AG09319 (cell line): ENCODE measurements at regions not wholly inside any gene's neighbourhood (a gene's known extent, or its start where the extent isn't known, plus 50 kb on each side); places are given as distances from the start of the nearest gene placed in this dataset.

ENCODE experiments used
- DNase-seq: peaks from one replicate; pipeline ENCODE4 v3.0.0-alpha.2; 2010; ENCODE audit warnings: low read depth; ENCODE audit errors: extremely low read depth
- TF ChIP-seq, protein P1 (sequence below): IDR thresholded peaks from 2 replicates; pipeline ENCODE4 v1.5.1; 2011; ENCODE audit warnings: low read depth, mild to moderate bottlenecking, inconsistent platforms, low read length, moderate library complexity

DNA sequence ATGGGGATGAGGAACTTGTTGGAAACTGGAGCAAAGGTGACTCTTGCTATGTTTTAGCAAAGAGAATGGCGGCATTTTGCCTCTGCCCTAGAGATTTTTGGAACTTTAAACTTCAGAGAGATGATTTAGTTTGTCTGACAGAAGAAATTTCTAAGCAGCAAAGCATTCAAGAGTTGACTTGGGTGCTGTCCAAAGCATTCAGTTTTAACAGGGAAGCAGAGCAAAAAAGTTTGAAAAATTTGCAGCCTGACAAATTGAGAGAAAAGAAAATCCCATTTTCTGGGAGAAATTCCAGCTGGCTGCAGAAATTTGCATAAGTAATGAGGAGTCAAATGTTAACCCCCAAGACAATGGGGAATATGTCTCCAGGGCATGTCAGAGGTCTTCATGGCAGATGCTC lies 682.3 kb upstream of the ST8SIA4 start:
- no peak for DNase-seq
- TF ChIP-seq, protein P1, sequence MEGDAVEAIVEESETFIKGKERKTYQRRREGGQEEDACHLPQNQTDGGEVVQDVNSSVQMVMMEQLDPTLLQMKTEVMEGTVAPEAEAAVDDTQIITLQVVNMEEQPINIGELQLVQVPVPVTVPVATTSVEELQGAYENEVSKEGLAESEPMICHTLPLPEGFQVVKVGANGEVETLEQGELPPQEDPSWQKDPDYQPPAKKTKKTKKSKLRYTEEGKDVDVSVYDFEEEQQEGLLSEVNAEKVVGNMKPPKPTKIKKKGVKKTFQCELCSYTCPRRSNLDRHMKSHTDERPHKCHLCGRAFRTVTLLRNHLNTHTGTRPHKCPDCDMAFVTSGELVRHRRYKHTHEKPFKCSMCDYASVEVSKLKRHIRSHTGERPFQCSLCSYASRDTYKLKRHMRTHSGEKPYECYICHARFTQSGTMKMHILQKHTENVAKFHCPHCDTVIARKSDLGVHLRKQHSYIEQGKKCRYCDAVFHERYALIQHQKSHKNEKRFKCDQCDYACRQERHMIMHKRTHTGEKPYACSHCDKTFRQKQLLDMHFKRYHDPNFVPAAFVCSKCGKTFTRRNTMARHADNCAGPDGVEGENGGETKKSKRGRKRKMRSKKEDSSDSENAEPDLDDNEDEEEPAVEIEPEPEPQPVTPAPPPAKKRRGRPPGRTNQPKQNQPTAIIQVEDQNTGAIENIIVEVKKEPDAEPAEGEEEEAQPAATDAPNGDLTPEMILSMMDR = no peak

GRCh38 chr5:101580591-101580990 lies 677.5 kb upstream of the ST8SIA4 start:
- no peak for DNase-seq

DNA sequence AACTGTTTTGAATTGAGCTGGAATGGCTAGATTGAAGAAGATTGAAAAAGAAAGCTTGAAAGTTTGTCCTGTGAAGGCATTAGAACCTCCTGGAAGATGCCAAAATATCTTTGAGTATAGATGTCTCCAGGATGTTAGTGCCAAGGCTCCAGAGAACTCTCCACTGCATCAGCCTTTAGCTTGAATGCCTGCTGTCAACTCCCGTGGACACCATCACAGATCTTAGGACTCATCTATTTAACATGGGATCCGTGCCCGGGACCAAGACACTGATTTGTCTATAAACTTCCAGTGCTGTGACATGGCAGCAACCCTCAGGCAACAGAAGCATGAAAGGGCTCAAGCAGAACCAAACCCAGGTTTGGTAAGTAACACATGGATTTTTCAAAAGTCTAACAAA lies 670.9 kb upstream of the ST8SIA4 start:
- TF ChIP-seq, protein P1 = no peak
- DNase-seq = no peak

More at GRCh38 chr5:101580591-101580990, 677.5 kb upstream of the ST8SIA4 start:
- TF ChIP-seq, protein P1 = no peak

GRCh38 chr5:101561018-101561417 lies 657.9 kb upstream of the ST8SIA4 start:
- no peak for DNase-seq
- TF ChIP-seq, protein P1 = no peak

GRCh38 chr5:101543780-101544179 lies 640.7 kb upstream of the ST8SIA4 start:
- TF ChIP-seq, protein P1 = no peak
- DNase-seq = no peak

GRCh38 chr5:101539315-101539714 lies 636.2 kb upstream of the ST8SIA4 start:
- DNase-seq = no peak
- TF ChIP-seq, protein P1 = no peak

DNA sequence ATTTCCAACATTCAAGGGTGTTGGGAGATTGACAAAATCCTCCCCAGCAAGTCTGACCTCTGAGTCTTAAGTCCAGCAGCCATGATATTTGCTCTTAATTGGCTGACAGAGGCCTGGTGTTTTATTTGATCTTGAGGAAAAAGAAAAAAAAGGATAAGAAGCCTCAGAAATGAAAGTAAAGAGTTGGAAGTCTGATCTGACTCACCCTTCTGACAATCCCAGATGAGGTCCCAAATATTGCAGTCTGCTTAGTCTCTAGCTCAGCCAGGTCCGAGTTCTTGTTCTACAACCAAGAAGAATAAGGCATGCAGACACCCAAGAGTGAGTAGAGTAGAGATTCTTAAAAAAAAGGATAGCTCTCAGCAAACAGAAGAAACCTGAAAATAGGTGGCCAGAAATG lies 632.5 kb upstream of the ST8SIA4 start:
- TF ChIP-seq, protein P1 = no peak
- DNase-seq = no peak
